ENCODE measurements at regions not wholly inside any gene's neighbourhood (a gene's known extent, or its start where the extent isn't known, plus 50 kb on each side); places are given as distances from the start of the nearest gene placed in this dataset.

DNA sequence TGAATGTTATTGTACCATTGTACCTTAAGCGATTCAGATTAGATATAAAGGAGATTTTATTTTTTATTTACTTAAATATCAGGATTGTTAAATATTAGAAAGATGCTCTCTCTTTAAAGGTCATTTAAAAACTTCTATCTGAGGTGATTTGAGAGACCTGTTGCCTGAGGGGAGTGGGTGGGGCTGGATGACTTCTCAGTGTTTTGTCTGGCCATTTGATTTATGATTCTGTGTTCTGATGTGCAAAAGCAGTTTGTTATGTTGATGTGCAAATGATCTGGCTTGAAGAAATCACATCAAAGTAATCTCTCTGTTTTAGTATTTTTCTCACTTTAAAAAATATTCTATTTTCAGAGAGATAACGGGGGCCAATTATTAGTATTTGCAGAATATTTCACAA, 370.8 kb downstream of the NUP35 start:
- no peak overlapping the region for H3K9ac ChIP-seq (ENCODE audit: low read length)
- intact Hi-C loops (cut with micrococcal nuclease) = no loop called here

GRCh38 chr2:183495589-183496267, 371.5 kb downstream of the NUP35 start:
- Histone ChIP-seq H3K36me3 (ENCODE audit: control insufficient read depth in 1 of 2, insufficient read depth in 2 of 2, low read length in 2 of 2) (no peaks in the 10 kb centered on the region), H3K27ac (ENCODE audit: low read depth, low read length) (no peak overlapping the region), H3K79me2 (ENCODE audit: insufficient read depth, low read length) (no peaks in the 10 kb centered on the region), H3K9me2 (ENCODE audit: insufficient read depth) (no peaks in the 10 kb centered on the region), H3K4me3 (replicated peaks in 1 of 2; ENCODE audit: low read depth in 1 of 2, low read length in 2 of 2) (no peak overlapping the region), H2AFZ (ENCODE audit: low read depth, low read length, poor library complexity, severe bottlenecking) (no peak overlapping the region), H3K4me2 (ENCODE audit: low read length) (no peak overlapping the region), H3K4me1 (ENCODE audit: control insufficient read depth in 1 of 2, insufficient read depth in 2 of 2, low read length in 2 of 2) (no peaks in the 10 kb centered on the region; a peak in 1 of 4 replicates), H4K20me1 (ENCODE audit: insufficient read depth) (no peaks in the 10 kb centered on the region), H3K9me3 (ENCODE audit: control insufficient read depth in 1 of 2, insufficient read depth in 1 of 2, low read depth in 1 of 2, low read length in 2 of 2) (no peaks in the 10 kb centered on the region; a peak in 1 of 4 replicates), H3K9ac (ENCODE audit: low read length) (no peak overlapping the region), H3K27me3 (ENCODE audit: insufficient read depth, low read length) (no peaks in the 10 kb centered on the region)
- BruUV-seq (replicated peaks) = no TSS peak
- TF ChIP-seq EZH2phosphoT487 (IDR thresholded peaks at IDR 0.05; ENCODE audit: borderline replicate concordance) (no peak), ZFX (IDR thresholded peaks at IDR 0.05) (no peak), ELF1 (IDR thresholded peaks at IDR 0.05; ENCODE audit: borderline replicate concordance, low read depth) (no peak), SP1 (IDR thresholded peaks at IDR 0.05; ENCODE audit: low read depth) (no peak), FOSL1 (IDR thresholded peaks at IDR 0.05; ENCODE audit: low read depth) (no peak), ATF3 (IDR thresholded peaks at IDR 0.05) (no peak)
- intact Hi-C loops (cut with micrococcal nuclease) = no loop called here
- ChIA-PET POLR2A (no interaction called here), RAD21 (ENCODE audit: low non-redundant PET in 1 of 2, low total read pairs in 2 of 2, uncharacterized antibody in 2 of 2, unreplicated experiment in 2 of 2) (no interaction called here), CTCF (no interaction called here)
- DNase-seq (ENCODE audit: low read depth, low spot score) (no peak), ATAC-seq (no peak)

More for the DNA sequence above, 370.8 kb downstream of the NUP35 start:
- no peaks in the 10 kb centered on the region for H3K36me3 ChIP-seq (ENCODE audit: control insufficient read depth in 1 of 2, insufficient read depth in 2 of 2, low read length in 2 of 2)
- H3K4me2 ChIP-seq (ENCODE audit: low read length) = no peak overlapping the region
- ChIA-PET RAD21 (ENCODE audit: low non-redundant PET in 1 of 2, low total read pairs in 2 of 2, uncharacterized antibody in 2 of 2, unreplicated experiment in 2 of 2) (no interaction called here), POLR2A (no interaction called here), CTCF (no interaction called here)
- no peaks in the 10 kb centered on the region for H3K27me3 ChIP-seq (ENCODE audit: insufficient read depth, low read length)
- DNase-seq (ENCODE audit: low read depth, low spot score) (no peak), ATAC-seq (no peak)
- no peaks in the 10 kb centered on the region for H4K20me1 ChIP-seq (ENCODE audit: insufficient read depth)
- no peaks in the 10 kb centered on the region; a peak in 1 of 4 replicates for H3K4me1 ChIP-seq (ENCODE audit: control insufficient read depth in 1 of 2, insufficient read depth in 2 of 2, low read length in 2 of 2)
- no peak for TF ChIP-seq CTCF (IDR thresholded peaks at IDR 0.05 in 2 of 3, conservative IDR thresholded peaks at IDR 0.05 in 1 of 3; ENCODE audit: borderline replicate concordance in 1 of 3, insufficient read depth in 1 of 3, low read depth in 2 of 3, low read length in 2 of 3)
- no peaks in the 10 kb centered on the region for H3K9me3 ChIP-seq (ENCODE audit: control insufficient read depth in 1 of 2, insufficient read depth in 1 of 2, low read depth in 1 of 2, low read length in 2 of 2)
- no peak overlapping the region for H3K27ac ChIP-seq (ENCODE audit: low read depth, low read length)
- H2AFZ ChIP-seq (ENCODE audit: low read depth, low read length, poor library complexity, severe bottlenecking) = no peak overlapping the region
- BruUV-seq (replicated peaks) = no TSS peak
- H3K9me2 ChIP-seq (ENCODE audit: insufficient read depth) = no peaks in the 10 kb centered on the region
- H3K79me2 ChIP-seq (ENCODE audit: insufficient read depth, low read length) = no peaks in the 10 kb centered on the region
- no peak overlapping the region for H3K4me3 ChIP-seq (replicated peaks in 1 of 2; ENCODE audit: low read depth in 1 of 2, low read length in 2 of 2)
